IMR-90 (cell line): ENCODE measurements at regions not wholly inside any gene's neighbourhood (a gene's known extent, or its start where the extent isn't known, plus 50 kb on each side); places are given as distances from the start of the nearest gene placed in this dataset.

Source experiments
- ATAC-seq: fragments of 200-7000 bp; cut with Tn5 transposase; 2 replicates; pipeline ENCODE4 v1.9.1; 2020; ENCODE audit warnings: low read depth, mild to moderate bottlenecking, moderate library complexity
- BruUV-seq: library from RNA; stranded (reverse); fragments of 400-500 nt; replicated peaks from 2 replicates; lab custom pipeline; 2021; lab: Mats Ljungman, UMichigan
- CTCF ChIA-PET: fragments of 300-600 bp; formaldehyde crosslinking; extraction: SDS; loops from one replicate; lab custom pipeline; 2021; ENCODE audit warnings: antibody characterized with exemption; lab: Yijun Ruan, JAX
- POLR2A ChIA-PET: fragments of 300-600 bp; sonication (Branson Sonifier 250); formaldehyde crosslinking; loops from one replicate; lab custom pipeline; 2022; ENCODE audit warnings: antibody characterized with exemption; ENCODE audit not compliant: unreplicated experiment; lab: Charles Lee
- DNase-seq: peaks from one replicate; pipeline ENCODE4 v3.0.0; 2013
- H2AFZ ChIP-seq: replicated peaks from 2 replicates; pipeline ENCODE3; 2013; ENCODE audit warnings: low read length, mild to moderate bottlenecking; ENCODE audit not compliant: poor library complexity
- H2AK5ac ChIP-seq: 2 replicates; pipeline ENCODE4 v1.6.1; 2013; ENCODE audit warnings: low read depth, low read length, inconsistent platforms
- H2AK9ac ChIP-seq: replicated peaks from 2 replicates; pipeline ENCODE3; 2013; ENCODE audit warnings: mild to moderate bottlenecking, low read depth, low read length, moderate library complexity; ENCODE audit not compliant: poor library complexity
- H2BK120ac ChIP-seq: 2 replicates; pipeline ENCODE4 v1.6.1; 2013; ENCODE audit warnings: low read depth, low read length, inconsistent platforms
- H2BK15ac ChIP-seq: 3 replicates; pipeline ENCODE4 v1.6.1; 2013; ENCODE audit warnings: low read depth, low read length, inconsistent platforms
- H2BK20ac ChIP-seq: 2 replicates; pipeline ENCODE4 v1.6.1; 2013; ENCODE audit warnings: low read depth, mild to moderate bottlenecking, inconsistent platforms, low read length, moderate library complexity
- H2BK5ac ChIP-seq: 2 replicates; pipeline ENCODE4 v1.6.1; 2013; ENCODE audit warnings: mild to moderate bottlenecking, low read depth, low read length, inconsistent platforms; ENCODE audit not compliant: poor library complexity, severe bottlenecking
- H3K14ac ChIP-seq: replicated peaks from 2 replicates; pipeline ENCODE4 v1.6.1; 2013; ENCODE audit warnings: low read depth, low read length, inconsistent platforms
- H3K18ac ChIP-seq: 2 replicates; pipeline ENCODE4 v1.6.1; 2013; ENCODE audit warnings: low read depth, low read length, control low read depth
- H3K23ac ChIP-seq: 2 replicates; pipeline ENCODE4 v1.6.1; 2013; ENCODE audit warnings: low read depth, low read length, inconsistent platforms
- H3K27ac ChIP-seq: 2 replicates; pipeline ENCODE4 v1.5.1; 2013; ENCODE audit warnings: mild to moderate bottlenecking, control low read depth, low read length; ENCODE audit not compliant: insufficient read depth
- H3K27me3 ChIP-seq: 2 replicates; pipeline ENCODE4 v1.6.1; 2013; ENCODE audit warnings: low read length; ENCODE audit not compliant: control insufficient read depth, insufficient read depth
- H3K36me3 ChIP-seq: 2 replicates; pipeline ENCODE4 v1.6.1; 2013; ENCODE audit warnings: low read length, mixed read lengths; ENCODE audit not compliant: control insufficient read depth, insufficient read depth
- H3K4ac ChIP-seq: 2 replicates; pipeline ENCODE4 v1.6.1; 2013; ENCODE audit warnings: low read depth, low read length, inconsistent platforms
- H3K4me1 ChIP-seq: 2 replicates; pipeline ENCODE4 v1.6.1; 2013; ENCODE audit warnings: low read length, mixed read lengths; ENCODE audit not compliant: control insufficient read depth, insufficient read depth
- H3K4me2 ChIP-seq: 2 replicates; pipeline ENCODE4 v1.6.1; 2013; ENCODE audit warnings: low read depth, mild to moderate bottlenecking, control low read depth, low read length, moderate library complexity
- H3K4me3 ChIP-seq: 2 replicates; pipeline ENCODE4 v1.5.1; 2013; ENCODE audit warnings: low read depth, mild to moderate bottlenecking, control low read depth, low read length, moderate library complexity; ENCODE audit not compliant: insufficient read depth
- H3K56ac ChIP-seq: 2 replicates; pipeline ENCODE4 v1.6.1; 2013; ENCODE audit warnings: low read length, inconsistent platforms; ENCODE audit not compliant: insufficient read depth; ENCODE audit errors: extremely low read depth
- H3K79me1 ChIP-seq, 2 experiments: 2 replicates each; pipeline ENCODE4 v1.6.1; 2013; ENCODE audit warnings: low read length in 2 of 2, inconsistent platforms in 1 of 2, low read depth in 1 of 2
- H3K9ac ChIP-seq: 2 replicates; pipeline ENCODE4 v1.6.1; 2013; ENCODE audit warnings: low read depth, low read length, control low read depth
- H3K9me1 ChIP-seq: 2 replicates; pipeline ENCODE4 v1.6.1; 2013; ENCODE audit warnings: low read length, inconsistent platforms; ENCODE audit not compliant: insufficient read depth
- H3K9me3 ChIP-seq: 2 replicates; pipeline ENCODE4 v1.6.1; 2013; ENCODE audit warnings: low read length; ENCODE audit not compliant: control insufficient read depth, insufficient read depth
- H4K20me1 ChIP-seq: 2 replicates; pipeline ENCODE4 v1.6.1; 2013; ENCODE audit warnings: low read length, inconsistent platforms; ENCODE audit not compliant: insufficient read depth
- H4K5ac ChIP-seq: 2 replicates; pipeline ENCODE4 v1.6.1; 2013; ENCODE audit warnings: mild to moderate bottlenecking, low read depth, low read length, control low read depth
- H4K8ac ChIP-seq, 2 experiments: 2 replicates each; pipeline ENCODE4 v1.6.1; 2013; ENCODE audit warnings: low read depth in 2 of 2, low read length in 2 of 2, control low read depth in 1 of 2, inconsistent platforms in 1 of 2
- H4K91ac ChIP-seq: 2 replicates; pipeline ENCODE4 v1.6.1; 2013; ENCODE audit warnings: low read depth, low read length, inconsistent platforms; ENCODE audit not compliant: insufficient read depth
- BHLHE40 ChIP-seq: fragments of 150-350 bp; IDR thresholded peaks from 2 replicates; pipeline ENCODE4 v1.6.1; 2016; ENCODE audit warnings: mild to moderate bottlenecking, low read depth, low read length
- CEBPB ChIP-seq: IDR thresholded peaks from 2 replicates; pipeline ENCODE4 v1.6.1; 2012; ENCODE audit warnings: low read depth, low read length, improper control_type of control experiment
- CHD1 ChIP-seq: IDR thresholded peaks from 2 replicates; pipeline ENCODE4 v1.6.1; 2012; ENCODE audit warnings: low read depth, low read length, improper control_type of control experiment
- FOS ChIP-seq: fragments of 150-350 bp; IDR thresholded peaks from 2 replicates; pipeline ENCODE4 v1.6.1; 2016; ENCODE audit warnings: low read depth, low read length
- MAFK ChIP-seq: IDR thresholded peaks from 2 replicates; pipeline ENCODE4 v1.6.1; 2012; ENCODE audit warnings: low read depth, low read length, improper control_type of control experiment
- MAZ ChIP-seq: IDR thresholded peaks from 2 replicates; pipeline ENCODE4 v1.6.1; 2012; ENCODE audit warnings: low read depth, mild to moderate bottlenecking, low read length, improper control_type of control experiment, moderate library complexity, borderline replicate concordance
- MXI1 ChIP-seq: IDR thresholded peaks from 2 replicates; pipeline ENCODE4 v1.6.1; 2012; ENCODE audit warnings: low read depth, mild to moderate bottlenecking, low read length, moderate library complexity, borderline replicate concordance
- NFE2L2 ChIP-seq: fragments of 150-350 bp; IDR thresholded peaks from 2 replicates; pipeline ENCODE4 v1.6.1; 2016; ENCODE audit warnings: low read depth, mild to moderate bottlenecking, low read length
- POLR2A ChIP-seq: IDR thresholded peaks from 2 replicates; pipeline ENCODE4 v1.6.1; 2012; ENCODE audit warnings: mild to moderate bottlenecking, low read depth, low read length
- RAD21 ChIP-seq: IDR thresholded peaks from 2 replicates; pipeline ENCODE4 v1.6.1; 2012; ENCODE audit warnings: low read length, improper control_type of control experiment
- RCOR1 ChIP-seq: IDR thresholded peaks from 2 replicates; pipeline ENCODE4 v1.6.1; 2012; ENCODE audit warnings: mild to moderate bottlenecking, low read length, improper control_type of control experiment; ENCODE audit not compliant: insufficient replicate concordance
- RFX5 ChIP-seq: IDR thresholded peaks from 2 replicates; pipeline ENCODE4 v1.8.0; 2012; ENCODE audit warnings: low read depth, mild to moderate bottlenecking, low read length, moderate library complexity
- SMC3 ChIP-seq: fragments of 150-350 bp; IDR thresholded peaks from 2 replicates; pipeline ENCODE4 v1.6.1; 2016; ENCODE audit warnings: low read depth, mild to moderate bottlenecking, antibody characterized with exemption, low read length, moderate library complexity
- WGBS, 2 experiments: methylation state at CpG; one replicate each; pipeline versions ENCODE4 v1.1.5 to v1.1.7; 2013; ENCODE audit warnings: missing lambda C conversion rate in 2 of 2; ENCODE audit not compliant: insufficient read length in 1 of 2; ENCODE audit errors: extremely low coverage in 2 of 2; 5-methylcytosine and 5-hydroxymethylcytosine counted together
- dilution Hi-C: fragments of 300-500 bp; cut with HindIII; formaldehyde crosslinking; loops from one replicate; pipeline ENCODE4 v1.14.3; 2018; ENCODE audit warnings: low sequenced_read_pairs; ENCODE audit not compliant: unreplicated experiment
- in situ Hi-C: fragments of 300-500 bp; cut with MboI; formaldehyde crosslinking; loops from 3 replicates; pipeline ENCODE4 v1.14.3; 2019; ENCODE audit warnings: low sequenced_read_pairs, inconsistent platforms, mixed read lengths
- intact Hi-C: fragments of 100-400 bp; cut with micrococcal nuclease; formaldehyde crosslinking; loops from 2 replicates; pipeline ENCODE4 v1.10.0; 2022
- TF ChIP-seq, protein P1 (sequence below): fragments of 150-350 bp; IDR thresholded peaks from 2 replicates; pipeline ENCODE4 v1.6.1; 2016; ENCODE audit warnings: low read depth, mild to moderate bottlenecking, low read length, moderate library complexity, borderline replicate concordance
- TF ChIP-seq, protein P2 (sequence below): fragments of 150-350 bp; IDR thresholded peaks from 2 replicates; pipeline ENCODE4 v1.6.1; 2017; ENCODE audit warnings: mild to moderate bottlenecking, antibody characterized with exemption, low read length, low read depth
- TF ChIP-seq, protein P3 (sequence below): conservative IDR thresholded peaks from 2 replicates; pipeline ENCODE4 v1.5.1; 2012; ENCODE audit warnings: mild to moderate bottlenecking, low read depth, low read length, improper control_type of control experiment

DNA sequence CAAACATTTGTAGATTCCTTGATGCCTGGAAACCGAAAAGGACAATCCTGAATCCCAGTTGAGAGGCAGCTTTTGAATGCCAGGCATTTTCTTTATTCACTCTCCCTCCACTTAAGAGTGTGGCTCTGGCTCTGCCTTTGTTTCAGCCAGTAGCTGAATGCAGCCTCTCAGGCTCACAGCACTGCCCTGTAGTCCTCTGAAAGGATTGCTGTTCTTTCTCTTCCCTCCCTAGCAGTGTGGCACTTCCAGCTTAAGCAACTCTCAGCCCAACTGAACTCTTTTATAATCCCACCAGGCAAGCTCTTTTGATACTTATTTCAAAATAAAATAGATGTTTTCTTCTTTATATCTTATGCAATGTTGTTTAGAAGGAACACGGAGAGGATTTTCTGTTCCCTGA lies 415.6 kb downstream of the GJA1 start:
- dilution Hi-C loops: no loop called here

More for the DNA sequence above, 415.6 kb downstream of the GJA1 start:
- peak overlapping the region; percentile 28; the same call in 1 of the 2 replicates for H2BK120ac ChIP-seq
- no peak overlapping the region for H3K14ac ChIP-seq
- no peaks in the 10 kb centered on the region for H3K36me3 ChIP-seq
- CTCF ChIA-PET: interaction anchor here (0.7 to 2.1 kb wide), 5 partner anchors 183 to 475 kb away, joined by 3 to 11 read pairs (median 5); no protein-coding TSS in a partner anchor
- no peak overlapping the region; the same call in 1 of the 2 replicates for H3K9ac ChIP-seq
- 80% methylated on average over 1 of the region's 2 CpGs; no CpG with 5 or more reads in 1 of the 2 experiments for WGBS, 2 experiments
- peak overlapping the region; percentile 57 for H2AFZ ChIP-seq
- H3K4me3 ChIP-seq: no peak overlapping the region
- no peak for TF ChIP-seq NFE2L2
- TF ChIP-seq RAD21: no peak
- TF ChIP-seq RCOR1: no peak
- no peak for TF ChIP-seq FOS
- no peak for TF ChIP-seq MAZ
- no peak for TF ChIP-seq BHLHE40
- TF ChIP-seq, protein P1, sequence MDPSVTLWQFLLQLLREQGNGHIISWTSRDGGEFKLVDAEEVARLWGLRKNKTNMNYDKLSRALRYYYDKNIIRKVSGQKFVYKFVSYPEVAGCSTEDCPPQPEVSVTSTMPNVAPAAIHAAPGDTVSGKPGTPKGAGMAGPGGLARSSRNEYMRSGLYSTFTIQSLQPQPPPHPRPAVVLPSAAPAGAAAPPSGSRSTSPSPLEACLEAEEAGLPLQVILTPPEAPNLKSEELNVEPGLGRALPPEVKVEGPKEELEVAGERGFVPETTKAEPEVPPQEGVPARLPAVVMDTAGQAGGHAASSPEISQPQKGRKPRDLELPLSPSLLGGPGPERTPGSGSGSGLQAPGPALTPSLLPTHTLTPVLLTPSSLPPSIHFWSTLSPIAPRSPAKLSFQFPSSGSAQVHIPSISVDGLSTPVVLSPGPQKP: no peak
- TF ChIP-seq, protein P2, sequence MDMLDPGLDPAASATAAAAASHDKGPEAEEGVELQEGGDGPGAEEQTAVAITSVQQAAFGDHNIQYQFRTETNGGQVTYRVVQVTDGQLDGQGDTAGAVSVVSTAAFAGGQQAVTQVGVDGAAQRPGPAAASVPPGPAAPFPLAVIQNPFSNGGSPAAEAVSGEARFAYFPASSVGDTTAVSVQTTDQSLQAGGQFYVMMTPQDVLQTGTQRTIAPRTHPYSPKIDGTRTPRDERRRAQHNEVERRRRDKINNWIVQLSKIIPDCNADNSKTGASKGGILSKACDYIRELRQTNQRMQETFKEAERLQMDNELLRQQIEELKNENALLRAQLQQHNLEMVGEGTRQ: no peak
- no peak for TF ChIP-seq SMC3
- TF ChIP-seq POLR2A: no peak
- no peak for TF ChIP-seq CHD1
- TF ChIP-seq MAFK: no peak
- no peak for TF ChIP-seq RFX5
- TF ChIP-seq, protein P3, sequence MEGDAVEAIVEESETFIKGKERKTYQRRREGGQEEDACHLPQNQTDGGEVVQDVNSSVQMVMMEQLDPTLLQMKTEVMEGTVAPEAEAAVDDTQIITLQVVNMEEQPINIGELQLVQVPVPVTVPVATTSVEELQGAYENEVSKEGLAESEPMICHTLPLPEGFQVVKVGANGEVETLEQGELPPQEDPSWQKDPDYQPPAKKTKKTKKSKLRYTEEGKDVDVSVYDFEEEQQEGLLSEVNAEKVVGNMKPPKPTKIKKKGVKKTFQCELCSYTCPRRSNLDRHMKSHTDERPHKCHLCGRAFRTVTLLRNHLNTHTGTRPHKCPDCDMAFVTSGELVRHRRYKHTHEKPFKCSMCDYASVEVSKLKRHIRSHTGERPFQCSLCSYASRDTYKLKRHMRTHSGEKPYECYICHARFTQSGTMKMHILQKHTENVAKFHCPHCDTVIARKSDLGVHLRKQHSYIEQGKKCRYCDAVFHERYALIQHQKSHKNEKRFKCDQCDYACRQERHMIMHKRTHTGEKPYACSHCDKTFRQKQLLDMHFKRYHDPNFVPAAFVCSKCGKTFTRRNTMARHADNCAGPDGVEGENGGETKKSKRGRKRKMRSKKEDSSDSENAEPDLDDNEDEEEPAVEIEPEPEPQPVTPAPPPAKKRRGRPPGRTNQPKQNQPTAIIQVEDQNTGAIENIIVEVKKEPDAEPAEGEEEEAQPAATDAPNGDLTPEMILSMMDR: no peak
- TF ChIP-seq MXI1: no peak
- TF ChIP-seq CEBPB: no peak
- intact Hi-C loops (no loop called here), in situ Hi-C loops (loop anchor here (10.0 kb wide), 2 partner anchors 174 to 334 kb away; no protein-coding TSS in a partner anchor)
- H3K18ac ChIP-seq: peak overlapping the region; percentile 82
- no TSS peak for BruUV-seq
- peaks cover 6% of the 10 kb centered on the region for H3K4me1 ChIP-seq
- no peaks in the 10 kb centered on the region for H3K9me3 ChIP-seq
- no peaks in the 10 kb centered on the region for H4K20me1 ChIP-seq
- DNase-seq: peak; percentile 17
- peak; percentile 39; the same call in 1 of the 2 replicates for ATAC-seq
- peaks cover 2% of the 10 kb centered on the region; the same call in 1 of the 2 replicates for H3K9me1 ChIP-seq
- H3K4me2 ChIP-seq: no peak overlapping the region
- H4K8ac ChIP-seq: peak overlapping the region in 1 of 2 experiments; percentile 3; a peak in 1 of 4 replicates
- H3K79me1 ChIP-seq: no peaks in the 10 kb centered on the region
- peak overlapping the region; percentile 79 for H2BK20ac ChIP-seq
- no peak overlapping the region; the same call in 1 of the 2 replicates for H3K56ac ChIP-seq
- H4K5ac ChIP-seq: peak overlapping the region; percentile 75
- POLR2A ChIA-PET: interaction anchor here (1.1 kb wide), 1 partner anchor 414 kb away, joined by 3 read pairs; no protein-coding TSS in a partner anchor
- peak overlapping the region; percentile 5; the same call in 1 of the 2 replicates for H2AK5ac ChIP-seq
- no peak overlapping the region for H2BK5ac ChIP-seq
- no peaks in the 10 kb centered on the region for H3K27me3 ChIP-seq
- H4K91ac ChIP-seq: peak overlapping the region; percentile 66
- H3K27ac ChIP-seq: 0 out of 2 replicates have a peak overlapping the region, but pooled peaks have one; percentile 29
- H2BK15ac ChIP-seq: peak overlapping the region; percentile 39; the same call in 1 of the 3 replicates
- H3K23ac ChIP-seq: no peak overlapping the region
- no peak overlapping the region for H2AK9ac ChIP-seq
- H3K4ac ChIP-seq: peak overlapping the region; percentile 30; the same call in 1 of the 2 replicates
